Ovary (tissue), 7 donors: ENCODE measurements at regions not wholly inside any gene's neighbourhood (a gene's known extent, or its start where the extent isn't known, plus 50 kb on each side); places are given as distances from the start of the nearest gene placed in this dataset.

Experiments
- DNase-seq, 5 donors: peaks; one replicate each; pipeline ENCODE4 v3.0.0-alpha.2; 2019 to 2020
- H3K27ac ChIP-seq, 2 donors: fragments of 200-600 bp; one replicate each; pipeline versions ENCODE4 v1.5.1 to v1.8.0; 2019 to 2022
- H3K27me3 ChIP-seq: fragments of 200-600 bp; one replicate; pipeline ENCODE4 v1.8.0; 2022
- H3K36me3 ChIP-seq: fragments of 200-600 bp; sonication (generic); one replicate; pipeline ENCODE4 v1.5.1; 2019
- H3K4me1 ChIP-seq: one replicate; pipeline ENCODE4 v1.8.1; 2013; ENCODE audit warnings: mild to moderate bottlenecking, moderate library complexity; ENCODE audit not compliant: insufficient read depth
- H3K4me3 ChIP-seq: fragments of 200-600 bp; sonication (generic); one replicate; pipeline ENCODE4 v1.5.1; 2017
- H3K9me3 ChIP-seq, 2 donors: fragments of 200-600 bp in 1 of 2; sonication (generic) in 1 of 2; one replicate each; pipeline versions ENCODE4 v1.5.1 to v1.8.1; 2013 to 2019; ENCODE audit warnings: mild to moderate bottlenecking in 1 of 2, moderate library complexity in 1 of 2
- CTCF ChIP-seq, 3 donors: fragments of 450-650 bp in 2 of 3; fragments of 200-600 bp in 1 of 3; IDR thresholded peaks; one replicate each; pipeline versions ENCODE4 v1.5.1 to v1.8.0; 2016 to 2022; ENCODE audit warnings: antibody characterized with exemption in 3 of 3, mild to moderate bottlenecking in 1 of 3
- EP300 ChIP-seq: sonication (generic); formaldehyde crosslinking; IDR thresholded peaks from one replicate; pipeline ENCODE4 v1.6.1; 2017; ENCODE audit warnings: antibody characterized with exemption
- POLR2A ChIP-seq: fragments of 450-650 bp; IDR thresholded peaks from one replicate; pipeline ENCODE4 v1.6.1; 2017; ENCODE audit warnings: antibody characterized with exemption, mild to moderate bottlenecking, moderate library complexity
- WGBS, 3 donors: extraction: QIAGEN DNeasy Blood & Tissue Kit in 1 of 3; methylation state at CpG; one replicate each; pipeline versions ENCODE4 v1.1.5 to v1.1.7; 2013 to 2017; 5-methylcytosine and 5-hydroxymethylcytosine counted together
- intact Hi-C, 4 donors: fragments of 100-400 bp; cut with DNase I; formaldehyde crosslinking; loops; one replicate each; pipeline versions ENCODE4 v1.11.0 to v1.15.1; 2022 to 2023
- donor health status: DM: no; HTN: no; CAD: no; lungs with moderate emphysema.
- donor health status: DM: no; HTN: no; CAD: no.
- donor health status: Bipolar disorder and iron deficiency.
- donor health status: DM: no; HTN: no; CAD: no.
- donor health status: DM: yes; HTN: yes; CAD: no.

- no peak for DNase-seq
- TF ChIP-seq EP300 (no peak), CTCF (IDR thresholded peaks at IDR 0.05) (no peak), POLR2A (no peak)
- H3K4me3 ChIP-seq, result no peak overlapping the region
- H3K9me3 ChIP-seq, result no peaks in the 10 kb centered on the region
- H3K27me3 ChIP-seq, result no peaks in the 10 kb centered on the region
- H3K36me3 ChIP-seq, result no peaks in the 10 kb centered on the region
- intact Hi-C loops, result no loop called here
- H3K4me1 ChIP-seq, result peaks cover 2% of the 10 kb centered on the region
- WGBS, 3 donors, result 45 to 56% (median 55%) methylated on average over 2 of the region's 2 CpGs
- no peak overlapping the region for H3K27ac ChIP-seq
These were observed 227.1 kb downstream of the MAP2K4 start for GRCh38 chr17:12247761-12248160.

DNA sequence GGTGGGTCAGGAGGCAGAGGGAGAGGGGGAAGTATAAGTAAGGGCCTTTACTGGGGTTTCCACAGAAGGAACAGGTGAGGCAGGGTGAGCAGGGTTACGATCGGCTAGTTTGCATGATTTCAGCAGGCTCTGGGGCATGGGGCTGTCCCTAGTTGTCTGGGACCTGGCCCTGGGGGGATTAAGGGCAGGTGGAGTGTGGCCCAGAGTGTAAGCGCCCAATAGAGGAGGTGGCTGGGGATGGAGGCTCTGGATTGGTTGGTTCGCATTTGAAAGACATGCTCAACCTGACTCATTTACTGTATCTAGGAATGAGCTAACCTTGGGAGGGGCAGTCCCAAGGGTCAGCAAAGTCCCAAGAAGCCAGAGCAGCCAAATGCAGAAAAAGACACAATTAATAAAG, 230.3 kb downstream of the MAP2K4 start:
- H3K4me3 ChIP-seq, result no peak overlapping the region
- DNase-seq, result no peak
- no peaks in the 10 kb centered on the region for H3K4me1 ChIP-seq
- no peak for TF ChIP-seq POLR2A
- H3K9me3 ChIP-seq, result no peaks in the 10 kb centered on the region
- H3K36me3 ChIP-seq, result no peaks in the 10 kb centered on the region
- no peaks in the 10 kb centered on the region for H3K27me3 ChIP-seq
- 96 to 99% (median 97%) methylated on average over 4 of the region's 4 CpGs for WGBS, 3 donors
- intact Hi-C loops, result loop anchor here in 3 of 4 donors (10.0 kb wide), 3 partner anchors 294 to 754 kb away; partner anchors contain the start of gene MYOCD (in 1 of the 3)
- H3K27ac ChIP-seq, result no peak overlapping the region

DNA sequence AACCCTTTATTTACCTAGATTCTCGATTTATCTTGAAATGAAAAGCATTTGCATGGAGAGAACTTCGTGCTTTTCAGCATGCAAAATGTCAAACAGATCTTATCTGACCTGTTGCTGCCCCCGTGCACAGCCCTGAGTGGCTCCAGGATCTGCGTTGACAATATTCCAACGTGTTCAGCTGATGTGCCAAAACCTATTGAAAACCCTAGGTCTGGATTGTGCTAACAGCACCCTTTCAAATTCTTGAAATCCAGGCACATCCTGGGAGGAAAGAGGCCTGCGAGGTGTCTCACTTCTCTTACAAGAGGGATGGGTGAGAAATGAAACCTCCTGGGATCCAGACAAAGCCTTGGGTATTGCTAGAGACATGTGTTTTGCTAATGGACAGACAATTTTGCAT, 231.8 kb downstream of the MAP2K4 start:
- no peak overlapping the region for H3K4me3 ChIP-seq
- H3K36me3 ChIP-seq, result no peaks in the 10 kb centered on the region
- H3K4me1 ChIP-seq, result no peaks in the 10 kb centered on the region
- no peak for DNase-seq
- H3K9me3 ChIP-seq, result no peaks in the 10 kb centered on the region
- no peak overlapping the region for H3K27ac ChIP-seq
- no peak for TF ChIP-seq CTCF (IDR thresholded peaks at IDR 0.05)
- TF ChIP-seq EP300, result no peak
- TF ChIP-seq POLR2A, result no peak
- no peaks in the 10 kb centered on the region for H3K27me3 ChIP-seq
- 68 to 78% (median 70%) methylated on average over 6 of the region's 6 CpGs for WGBS, 3 donors
- intact Hi-C loops, result loop anchor here in 3 of 4 donors (10.0 kb wide), 3 partner anchors 292 to 752 kb away; partner anchors contain the start of gene MYOCD (in 1 of the 3)

GRCh38 chr17:12254460-12254859, 233.8 kb downstream of the MAP2K4 start:
- Histone ChIP-seq H3K27ac (no peak overlapping the region), H3K4me1 (no peaks in the 10 kb centered on the region), H3K9me3 (no peaks in the 10 kb centered on the region), H3K36me3 (no peaks in the 10 kb centered on the region), H3K4me3 (no peak overlapping the region), H3K27me3 (no peaks in the 10 kb centered on the region)
- intact Hi-C loops, result loop anchor here in 3 of 4 donors (10.0 kb wide), 3 partner anchors 290 to 750 kb away; partner anchors contain the start of gene MYOCD (in 1 of the 3)
- 94 to 96% (median 96%) methylated on average over 9 of the region's 9 CpGs for WGBS, 3 donors
- no peak for TF ChIP-seq CTCF (IDR thresholded peaks at IDR 0.05)
- TF ChIP-seq POLR2A, result no peak
- no peak for TF ChIP-seq EP300
- no peak for DNase-seq

DNA sequence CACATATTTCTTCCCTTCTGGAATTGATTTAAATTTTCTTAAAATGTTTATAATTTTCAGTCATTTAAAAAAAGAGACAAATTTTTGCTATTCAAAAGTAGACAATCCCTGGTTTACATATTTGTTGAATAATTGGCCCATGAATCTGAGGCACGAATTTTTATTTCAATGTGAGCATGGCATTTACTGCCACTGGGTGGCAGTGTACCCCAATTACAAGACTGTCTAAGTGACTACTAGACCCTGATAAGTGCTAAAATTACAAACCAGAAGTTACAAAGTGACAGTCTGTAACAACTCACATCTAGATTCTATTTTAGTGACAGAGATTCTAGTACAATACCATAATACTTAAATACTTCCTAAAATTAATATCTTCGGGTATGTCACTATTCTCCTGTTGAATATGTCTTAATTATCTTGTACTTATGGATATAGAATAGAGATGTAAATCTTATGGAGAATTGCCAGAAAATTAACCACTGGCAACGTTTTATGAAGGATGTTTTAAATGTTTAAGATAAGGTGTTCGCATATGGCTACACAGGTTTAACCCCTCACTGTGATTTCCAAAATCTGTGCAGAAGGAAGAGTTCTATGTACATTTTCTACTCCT, 235.8 kb downstream of the MAP2K4 start:
- Histone ChIP-seq H3K27me3 (no peaks in the 10 kb centered on the region), H3K27ac (no peak overlapping the region), H3K4me1 (no peaks in the 10 kb centered on the region), H3K36me3 (no peaks in the 10 kb centered on the region), H3K9me3 (no peaks in the 10 kb centered on the region), H3K4me3 (no peak overlapping the region)
- no peak for TF ChIP-seq POLR2A
- TF ChIP-seq CTCF (IDR thresholded peaks at IDR 0.05), result peak; percentile 62 to 79 (median 64)
- 5 to 11% (median 6%) methylated on average over 4 of the region's 4 CpGs for WGBS, 3 donors
- intact Hi-C loops, result loop anchor here in 3 of 4 donors (5.0 to 10.0 kb wide), 4 partner anchors 288 to 748 kb away; partner anchors contain the start of gene MYOCD (in 2 of the 3)
- peak; percentile 39 to 61 (median 56) for DNase-seq
